Ishikawa (cell line): ENCODE measurements at regions not wholly inside any gene's neighbourhood (a gene's known extent, or its start where the extent isn't known, plus 50 kb on each side); places are given as distances from the start of the nearest gene placed in this dataset.

Experiments used
- RAD21 ChIP-seq: IDR thresholded peaks from 2 replicates; pipeline ENCODE4 v1.6.1; 2012; ENCODE audit warnings: low read depth
- TAF1 ChIP-seq: IDR thresholded peaks from 2 replicates; pipeline ENCODE4 v1.6.1; 2012; ENCODE audit warnings: low read depth, mild to moderate bottlenecking
- TCF12 ChIP-seq: IDR thresholded peaks from 2 replicates; pipeline ENCODE4 v1.6.1; 2012; ENCODE audit warnings: low read depth
- ZBTB7A ChIP-seq: IDR thresholded peaks from 2 replicates; pipeline ENCODE4 v1.6.1; 2012; ENCODE audit warnings: low read depth
- TF ChIP-seq, protein P1 (sequence below): IDR thresholded peaks from 2 replicates; pipeline ENCODE4 v1.6.1; 2012; ENCODE audit warnings: low read depth, mild to moderate bottlenecking

DNA sequence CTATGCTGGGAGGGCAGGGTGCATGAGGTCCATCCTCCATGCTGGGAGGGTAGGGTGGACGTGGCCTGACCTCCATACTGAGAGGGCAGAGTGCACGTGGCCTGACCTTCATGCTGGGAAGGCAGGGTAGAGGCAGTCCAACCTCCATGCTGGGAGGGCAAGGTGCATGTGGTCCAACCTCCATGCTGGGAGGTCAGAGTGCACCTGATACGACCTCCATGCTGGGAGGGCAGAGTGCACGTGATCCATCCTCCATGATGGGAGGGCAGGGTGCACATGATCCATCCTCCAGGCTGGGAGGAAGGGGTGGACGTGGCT lies 622.2 kb downstream of the BRD1 start:
- no peak for TF ChIP-seq TAF1
- no peak for TF ChIP-seq TCF12
- TF ChIP-seq RAD21 = no peak
- TF ChIP-seq, protein P1, sequence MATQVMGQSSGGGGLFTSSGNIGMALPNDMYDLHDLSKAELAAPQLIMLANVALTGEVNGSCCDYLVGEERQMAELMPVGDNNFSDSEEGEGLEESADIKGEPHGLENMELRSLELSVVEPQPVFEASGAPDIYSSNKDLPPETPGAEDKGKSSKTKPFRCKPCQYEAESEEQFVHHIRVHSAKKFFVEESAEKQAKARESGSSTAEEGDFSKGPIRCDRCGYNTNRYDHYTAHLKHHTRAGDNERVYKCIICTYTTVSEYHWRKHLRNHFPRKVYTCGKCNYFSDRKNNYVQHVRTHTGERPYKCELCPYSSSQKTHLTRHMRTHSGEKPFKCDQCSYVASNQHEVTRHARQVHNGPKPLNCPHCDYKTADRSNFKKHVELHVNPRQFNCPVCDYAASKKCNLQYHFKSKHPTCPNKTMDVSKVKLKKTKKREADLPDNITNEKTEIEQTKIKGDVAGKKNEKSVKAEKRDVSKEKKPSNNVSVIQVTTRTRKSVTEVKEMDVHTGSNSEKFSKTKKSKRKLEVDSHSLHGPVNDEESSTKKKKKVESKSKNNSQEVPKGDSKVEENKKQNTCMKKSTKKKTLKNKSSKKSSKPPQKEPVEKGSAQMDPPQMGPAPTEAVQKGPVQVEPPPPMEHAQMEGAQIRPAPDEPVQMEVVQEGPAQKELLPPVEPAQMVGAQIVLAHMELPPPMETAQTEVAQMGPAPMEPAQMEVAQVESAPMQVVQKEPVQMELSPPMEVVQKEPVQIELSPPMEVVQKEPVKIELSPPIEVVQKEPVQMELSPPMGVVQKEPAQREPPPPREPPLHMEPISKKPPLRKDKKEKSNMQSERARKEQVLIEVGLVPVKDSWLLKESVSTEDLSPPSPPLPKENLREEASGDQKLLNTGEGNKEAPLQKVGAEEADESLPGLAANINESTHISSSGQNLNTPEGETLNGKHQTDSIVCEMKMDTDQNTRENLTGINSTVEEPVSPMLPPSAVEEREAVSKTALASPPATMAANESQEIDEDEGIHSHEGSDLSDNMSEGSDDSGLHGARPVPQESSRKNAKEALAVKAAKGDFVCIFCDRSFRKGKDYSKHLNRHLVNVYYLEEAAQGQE = no peak
- TF ChIP-seq ZBTB7A = no peak
